AG09309 (cell line): ENCODE measurements at regions not wholly inside any gene's neighbourhood (a gene's known extent, or its start where the extent isn't known, plus 50 kb on each side); places are given as distances from the start of the nearest gene placed in this dataset.
"Not testable (repeated sequence)": the region's sequence is repeated elsewhere in the genome, so short reads cannot be mapped to it uniquely, and the experiment has no call there.

ENCODE experiments used
- DNase-seq: peaks from one replicate; pipeline ENCODE4 v3.0.0-alpha.2; 2010; ENCODE audit warnings: low read depth
- H3K4me3 ChIP-seq: 2 replicates; pipeline ENCODE4 v1.5.1; 2011; ENCODE audit warnings: mild to moderate bottlenecking, low read depth, low read length, moderate library complexity; ENCODE audit not compliant: control insufficient read depth
- TF ChIP-seq, protein P1 (sequence below): IDR thresholded peaks from 2 replicates; pipeline ENCODE4 v1.5.1; 2011; ENCODE audit warnings: mild to moderate bottlenecking, low read depth, low read length, inconsistent platforms; ENCODE audit not compliant: insufficient read depth, control insufficient read depth; ENCODE audit errors: missing control alignments

DNA sequence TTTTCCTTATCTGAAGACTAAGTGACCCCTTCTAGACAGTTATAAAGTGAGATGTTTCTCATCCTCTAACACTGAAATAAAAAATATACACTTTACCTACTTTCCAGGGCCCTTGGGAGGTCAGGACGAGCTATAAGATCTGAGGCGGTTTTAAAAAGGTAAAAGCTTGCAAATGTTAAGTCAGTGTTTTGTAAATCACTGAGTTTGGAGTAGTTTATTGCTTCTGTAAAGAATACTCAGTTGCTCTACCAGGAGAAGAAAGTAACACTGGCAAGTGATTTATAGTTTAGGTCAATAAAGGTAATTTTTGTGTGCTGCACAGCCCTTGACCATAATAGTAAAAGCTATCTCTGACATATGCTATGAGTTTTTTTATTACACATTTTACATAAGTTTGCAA, 584.5 kb downstream of the TMTC2 start:
- TF ChIP-seq, protein P1, sequence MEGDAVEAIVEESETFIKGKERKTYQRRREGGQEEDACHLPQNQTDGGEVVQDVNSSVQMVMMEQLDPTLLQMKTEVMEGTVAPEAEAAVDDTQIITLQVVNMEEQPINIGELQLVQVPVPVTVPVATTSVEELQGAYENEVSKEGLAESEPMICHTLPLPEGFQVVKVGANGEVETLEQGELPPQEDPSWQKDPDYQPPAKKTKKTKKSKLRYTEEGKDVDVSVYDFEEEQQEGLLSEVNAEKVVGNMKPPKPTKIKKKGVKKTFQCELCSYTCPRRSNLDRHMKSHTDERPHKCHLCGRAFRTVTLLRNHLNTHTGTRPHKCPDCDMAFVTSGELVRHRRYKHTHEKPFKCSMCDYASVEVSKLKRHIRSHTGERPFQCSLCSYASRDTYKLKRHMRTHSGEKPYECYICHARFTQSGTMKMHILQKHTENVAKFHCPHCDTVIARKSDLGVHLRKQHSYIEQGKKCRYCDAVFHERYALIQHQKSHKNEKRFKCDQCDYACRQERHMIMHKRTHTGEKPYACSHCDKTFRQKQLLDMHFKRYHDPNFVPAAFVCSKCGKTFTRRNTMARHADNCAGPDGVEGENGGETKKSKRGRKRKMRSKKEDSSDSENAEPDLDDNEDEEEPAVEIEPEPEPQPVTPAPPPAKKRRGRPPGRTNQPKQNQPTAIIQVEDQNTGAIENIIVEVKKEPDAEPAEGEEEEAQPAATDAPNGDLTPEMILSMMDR = no peak
- no peak for DNase-seq
- no peak overlapping the region for H3K4me3 ChIP-seq

- H3K4me3 ChIP-seq = no peak overlapping the region
- TF ChIP-seq, protein P1 = no peak
- DNase-seq = no peak
Observed at GRCh38 chr12:83265808-83266207, 579.1 kb downstream of the TMTC2 start.

- no peak overlapping the region for H3K4me3 ChIP-seq
- TF ChIP-seq, protein P1 = no peak
- DNase-seq = no peak
Observed at GRCh38 chr12:83261998-83262397, 575.3 kb downstream of the TMTC2 start.

- not testable (repeated sequence) for H3K4me3 ChIP-seq, DNase-seq
Observed at GRCh38 chr12:83260126-83260525, 573.4 kb downstream of the TMTC2 start.

DNA sequence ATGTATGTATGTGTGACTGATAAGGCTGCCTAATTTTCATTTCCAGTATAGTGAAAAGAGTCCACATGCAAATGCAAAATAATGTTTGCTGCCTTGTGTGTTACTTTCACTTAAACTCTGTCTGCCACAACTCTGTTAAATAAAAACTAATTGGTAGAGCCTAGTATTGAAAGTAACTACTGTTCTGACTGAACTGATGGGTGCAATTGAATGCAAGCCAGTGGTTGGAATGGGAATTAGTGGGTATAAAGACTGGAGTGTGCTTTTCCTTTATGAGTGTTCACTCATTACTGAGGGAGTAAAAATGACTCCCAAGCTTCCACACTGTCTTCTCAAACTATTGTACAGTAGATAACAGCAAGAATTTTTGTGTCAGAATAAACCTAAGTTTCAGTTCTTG, 571.0 kb downstream of the TMTC2 start:
- no peak overlapping the region for H3K4me3 ChIP-seq
- DNase-seq = no peak
- TF ChIP-seq, protein P1 = no peak

- TF ChIP-seq, protein P1 = no peak
- no peak for DNase-seq
- no peak overlapping the region for H3K4me3 ChIP-seq
Observed at GRCh38 chr12:83256562-83256961, 569.9 kb downstream of the TMTC2 start.

DNA sequence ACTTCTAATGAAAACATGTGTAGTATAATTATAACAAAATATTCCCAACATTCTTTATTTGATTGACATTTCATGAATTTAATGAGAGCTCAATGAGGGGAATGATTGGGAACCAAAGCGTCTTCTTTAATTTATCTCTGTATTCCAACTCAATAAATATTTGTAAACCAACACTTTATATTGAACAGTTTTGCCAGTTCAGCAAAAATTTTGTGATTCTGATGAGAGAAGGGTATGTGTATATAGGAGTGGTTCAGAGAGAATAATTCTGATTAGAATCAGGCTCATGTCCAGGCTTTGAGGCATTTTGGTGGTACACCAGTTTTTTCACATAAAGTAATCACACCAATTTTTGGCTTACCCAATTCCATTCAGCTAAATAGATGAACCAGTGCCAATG, 564.2 kb downstream of the TMTC2 start:
- TF ChIP-seq, protein P1 = no peak
- no peak overlapping the region for H3K4me3 ChIP-seq
- DNase-seq = no peak
